ENCODE measurements at regions not wholly inside any gene's neighbourhood (a gene's known extent, or its start where the extent isn't known, plus 50 kb on each side); places are given as distances from the start of the nearest gene placed in this dataset.

- H3K9me1 ChIP-seq (ENCODE audit: insufficient read depth, low read length), result no peaks in the 10 kb centered on the region
- H3K18ac ChIP-seq (ENCODE audit: low read depth, low read length), result no peak overlapping the region
- no peak overlapping the region for H2BK15ac ChIP-seq (ENCODE audit: low read depth, low read length)
- ATAC-seq (ENCODE audit: low read depth) (no peak), DNase-seq (no peak)
- H3K79me1 ChIP-seq (ENCODE audit: low read depth in 1 of 2, low read length in 2 of 2), result no peaks in the 10 kb centered on the region
- no peak overlapping the region for H2AK5ac ChIP-seq (ENCODE audit: low read depth, low read length)
- no peak overlapping the region for H4K8ac ChIP-seq (ENCODE audit: low read depth in 2 of 2, low read length in 2 of 2)
- H2BK120ac ChIP-seq (ENCODE audit: low read depth, low read length), result no peak overlapping the region
- no peak overlapping the region for H4K5ac ChIP-seq (ENCODE audit: low read depth, low read length)
- H3K36me3 ChIP-seq (ENCODE audit: control insufficient read depth, insufficient read depth, low read length), result no peaks in the 10 kb centered on the region
- H3K27ac ChIP-seq (ENCODE audit: insufficient read depth, low read length), result no peak overlapping the region
- no peaks in the 10 kb centered on the region for H4K20me1 ChIP-seq (ENCODE audit: insufficient read depth, low read length)
- CTCF ChIA-PET, result no interaction called here
- dilution Hi-C loops (cut with HindIII; ENCODE audit: low sequenced_read_pairs, unreplicated experiment) (no loop called here), intact Hi-C loops (cut with micrococcal nuclease) (no loop called here), in situ Hi-C loops (cut with MboI; ENCODE audit: low sequenced_read_pairs) (loop anchor here (10.0 kb wide), 1 partner anchor 64 kb away; no protein-coding TSS in a partner anchor)
- H2AFZ ChIP-seq (replicated peaks; ENCODE audit: low read length, poor library complexity), result no peak overlapping the region
- H3K27me3 ChIP-seq (ENCODE audit: control insufficient read depth, insufficient read depth, low read length), result peaks cover 16% of the 10 kb centered on the region
- H3K4me3 ChIP-seq (ENCODE audit: insufficient read depth, low read depth, low read length), result no peak overlapping the region
- H3K4me2 ChIP-seq (ENCODE audit: low read depth, low read length), result no peak overlapping the region
- no peak overlapping the region for H2BK20ac ChIP-seq (ENCODE audit: low read depth, low read length)
- no peak overlapping the region for H3K9ac ChIP-seq (ENCODE audit: low read depth, low read length)
- H3K4me1 ChIP-seq (ENCODE audit: control insufficient read depth, insufficient read depth, low read length), result no peaks in the 10 kb centered on the region
- H3K4ac ChIP-seq (ENCODE audit: low read depth, low read length), result no peak overlapping the region
- BruUV-seq (replicated peaks), result no TSS peak
- no peak overlapping the region for H4K91ac ChIP-seq (ENCODE audit: insufficient read depth, low read depth, low read length)
- no peaks in the 10 kb centered on the region; the same call in 1 of the 2 replicates for H3K9me3 ChIP-seq (ENCODE audit: control insufficient read depth, insufficient read depth, low read length)
- H2BK5ac ChIP-seq (ENCODE audit: low read depth, low read length, poor library complexity, severe bottlenecking), result no peak overlapping the region
- no peak overlapping the region for H3K56ac ChIP-seq (ENCODE audit: extremely low read depth, insufficient read depth, low read length)
- H2AK9ac ChIP-seq (replicated peaks; ENCODE audit: low read depth, low read length, poor library complexity), result no peak overlapping the region
- WGBS, 2 experiments (ENCODE audit: extremely low coverage in 2 of 2, insufficient read length in 1 of 2), result no CpG with 5 or more reads among the region's 1 CpG
- no peak for TF ChIP-seq CEBPB (IDR thresholded peaks at IDR 0.05; ENCODE audit: low read depth, low read length)
- POLR2A ChIA-PET (ENCODE audit: unreplicated experiment), result no interaction called here
- H3K23ac ChIP-seq (ENCODE audit: low read depth, low read length), result no peak overlapping the region
- no peak overlapping the region for H3K14ac ChIP-seq (replicated peaks; ENCODE audit: low read depth, low read length)
Observed at GRCh38 chrX:39629001-39629400, 468.8 kb downstream of the BCOR start.

Measured in IMR-90 (cell line).